SK-N-MC (cell line): ENCODE measurements at regions not wholly inside any gene's neighbourhood (a gene's known extent, or its start where the extent isn't known, plus 50 kb on each side); places are given as distances from the start of the nearest gene placed in this dataset.
"Not testable (repeated sequence)": the region's sequence is repeated elsewhere in the genome, so short reads cannot be mapped to it uniquely, and the experiment has no call there.

Experiments used
- EZH2 ChIP-seq: fragments of 200-600 bp; sonication (generic); IDR thresholded peaks from one replicate; pipeline ENCODE4 v1.6.1; 2017; ENCODE audit warnings: antibody characterized with exemption
- POLR2AphosphoS5 ChIP-seq: IDR thresholded peaks from 2 replicates; pipeline ENCODE4 v1.6.1; 2012; ENCODE audit warnings: mild to moderate bottlenecking, low read depth, low read length, borderline replicate concordance

- TF ChIP-seq POLR2AphosphoS5, EZH2: not testable (repeated sequence)
These were observed 97.0 kb upstream of the ADAMTS2 start for GRCh38 chr5:179442289-179442688.
